ENCODE measurements at regions not wholly inside any gene's neighbourhood (a gene's known extent, or its start where the extent isn't known, plus 50 kb on each side); places are given as distances from the start of the nearest gene placed in this dataset.

- no peak overlapping the region for H3K9ac ChIP-seq (ENCODE audit: low read length)
- no peak overlapping the region for H3K27ac ChIP-seq (ENCODE audit: low read length)
- no peak for DNase-seq
- no peaks in the 10 kb centered on the region for H3K27me3 ChIP-seq (ENCODE audit: low read length)
- no peaks in the 10 kb centered on the region for H3K79me2 ChIP-seq (ENCODE audit: low read length)
- no peak overlapping the region for H3K4me3 ChIP-seq (ENCODE audit: low read length)
- H2AFZ ChIP-seq (ENCODE audit: low read length) = no peak overlapping the region
- H3K36me3 ChIP-seq (ENCODE audit: insufficient read depth, low read length) = no peaks in the 10 kb centered on the region
- H3K9me2 ChIP-seq (replicated peaks; ENCODE audit: insufficient read depth, low read length) = no peaks in the 10 kb centered on the region
- H3K4me2 ChIP-seq (ENCODE audit: low read depth, low read length, poor library complexity, severe bottlenecking) = no peak overlapping the region
- no peaks in the 10 kb centered on the region for H4K20me1 ChIP-seq (ENCODE audit: insufficient read depth, low read depth, low read length)
- no peaks in the 10 kb centered on the region for H3K9me3 ChIP-seq (ENCODE audit: low read length)
- H3K4me1 ChIP-seq (ENCODE audit: low read length) = no peaks in the 10 kb centered on the region; the same call in 1 of the 2 replicates
Observed at GRCh38 chr16:64589836-64590235, 532.0 kb downstream of the CDH11 start.

- Histone ChIP-seq H3K9me3 (ENCODE audit: low read length) (no peaks in the 10 kb centered on the region), H3K9ac (ENCODE audit: low read length) (no peak overlapping the region), H3K4me3 (ENCODE audit: low read length) (no peak overlapping the region), H4K20me1 (ENCODE audit: insufficient read depth, low read depth, low read length) (no peaks in the 10 kb centered on the region), H3K36me3 (ENCODE audit: insufficient read depth, low read length) (no peaks in the 10 kb centered on the region), H2AFZ (ENCODE audit: low read length) (peak overlapping the region; percentile 20; the same call in 1 of the 2 replicates), H3K4me2 (ENCODE audit: low read depth, low read length, poor library complexity, severe bottlenecking) (no peak overlapping the region), H3K79me2 (ENCODE audit: low read length) (no peaks in the 10 kb centered on the region), H3K27ac (ENCODE audit: low read length) (no peak overlapping the region), H3K27me3 (ENCODE audit: low read length) (no peaks in the 10 kb centered on the region), H3K9me2 (replicated peaks; ENCODE audit: insufficient read depth, low read length) (no peaks in the 10 kb centered on the region), H3K4me1 (ENCODE audit: low read length) (no peaks in the 10 kb centered on the region; the same call in 1 of the 2 replicates)
- DNase-seq = no peak
Observed at GRCh38 chr16:64586781-64587180, 535.1 kb downstream of the CDH11 start.

- Histone ChIP-seq H3K9me2 (replicated peaks; ENCODE audit: insufficient read depth, low read length) (no peaks in the 10 kb centered on the region), H3K36me3 (ENCODE audit: insufficient read depth, low read length) (no peaks in the 10 kb centered on the region), H3K27me3 (ENCODE audit: low read length) (no peaks in the 10 kb centered on the region), H3K9ac (ENCODE audit: low read length) (no peak overlapping the region), H3K9me3 (ENCODE audit: low read length) (no peaks in the 10 kb centered on the region), H3K4me2 (ENCODE audit: low read depth, low read length, poor library complexity, severe bottlenecking) (peak overlapping the region; percentile 36), H4K20me1 (ENCODE audit: insufficient read depth, low read depth, low read length) (no peaks in the 10 kb centered on the region), H3K27ac (ENCODE audit: low read length) (no peak overlapping the region), H2AFZ (ENCODE audit: low read length) (no peak overlapping the region), H3K4me3 (ENCODE audit: low read length) (no peak overlapping the region), H3K4me1 (ENCODE audit: low read length) (peaks cover 4% of the 10 kb centered on the region; the same call in 1 of the 2 replicates), H3K79me2 (ENCODE audit: low read length) (no peaks in the 10 kb centered on the region)
- no peak for DNase-seq
Observed at GRCh38 chr16:64585367-64585766, 536.5 kb downstream of the CDH11 start.

GRCh38 chr16:64580558-64580957, 541.3 kb downstream of the CDH11 start:
- Histone ChIP-seq H3K4me1 (ENCODE audit: low read length) (peaks cover 4% of the 10 kb centered on the region; the same call in 1 of the 2 replicates), H3K9me3 (ENCODE audit: low read length) (no peaks in the 10 kb centered on the region), H2AFZ (ENCODE audit: low read length) (no peak overlapping the region), H3K4me3 (ENCODE audit: low read length) (no peak overlapping the region), H3K27me3 (ENCODE audit: low read length) (no peaks in the 10 kb centered on the region), H3K79me2 (ENCODE audit: low read length) (no peaks in the 10 kb centered on the region), H3K9me2 (replicated peaks; ENCODE audit: insufficient read depth, low read length) (no peaks in the 10 kb centered on the region), H4K20me1 (ENCODE audit: insufficient read depth, low read depth, low read length) (no peaks in the 10 kb centered on the region), H3K27ac (ENCODE audit: low read length) (no peak overlapping the region), H3K36me3 (ENCODE audit: insufficient read depth, low read length) (no peaks in the 10 kb centered on the region), H3K9ac (ENCODE audit: low read length) (no peak overlapping the region), H3K4me2 (ENCODE audit: low read depth, low read length, poor library complexity, severe bottlenecking) (no peak overlapping the region)
- no peak for DNase-seq

GRCh38 chr16:64579712-64580111, 542.2 kb downstream of the CDH11 start:
- no peak overlapping the region for H3K4me2 ChIP-seq (ENCODE audit: low read depth, low read length, poor library complexity, severe bottlenecking)
- no peak for DNase-seq
- H3K36me3 ChIP-seq (ENCODE audit: insufficient read depth, low read length) = no peaks in the 10 kb centered on the region
- H4K20me1 ChIP-seq (ENCODE audit: insufficient read depth, low read depth, low read length) = no peaks in the 10 kb centered on the region
- no peak overlapping the region for H3K4me3 ChIP-seq (ENCODE audit: low read length)
- H3K9me2 ChIP-seq (replicated peaks; ENCODE audit: insufficient read depth, low read length) = no peaks in the 10 kb centered on the region
- no peaks in the 10 kb centered on the region for H3K9me3 ChIP-seq (ENCODE audit: low read length)
- H2AFZ ChIP-seq (ENCODE audit: low read length) = no peak overlapping the region
- peaks cover 4% of the 10 kb centered on the region; the same call in 1 of the 2 replicates for H3K4me1 ChIP-seq (ENCODE audit: low read length)
- no peak overlapping the region for H3K9ac ChIP-seq (ENCODE audit: low read length)
- no peaks in the 10 kb centered on the region for H3K27me3 ChIP-seq (ENCODE audit: low read length)
- H3K79me2 ChIP-seq (ENCODE audit: low read length) = no peaks in the 10 kb centered on the region
- H3K27ac ChIP-seq (ENCODE audit: low read length) = no peak overlapping the region

GRCh38 chr16:64545768-64546167, 576.1 kb downstream of the CDH11 start:
- H3K4me2 ChIP-seq (ENCODE audit: low read depth, low read length, poor library complexity, severe bottlenecking) = no peak overlapping the region
- H4K20me1 ChIP-seq (ENCODE audit: insufficient read depth, low read depth, low read length) = no peaks in the 10 kb centered on the region
- DNase-seq = no peak
- H3K36me3 ChIP-seq (ENCODE audit: insufficient read depth, low read length) = no peaks in the 10 kb centered on the region
- no peaks in the 10 kb centered on the region for H3K79me2 ChIP-seq (ENCODE audit: low read length)
- H3K4me3 ChIP-seq (ENCODE audit: low read length) = no peak overlapping the region
- H3K27ac ChIP-seq (ENCODE audit: low read length) = no peak overlapping the region
- no peak overlapping the region for H2AFZ ChIP-seq (ENCODE audit: low read length)
- no peaks in the 10 kb centered on the region for H3K9me3 ChIP-seq (ENCODE audit: low read length)
- H3K27me3 ChIP-seq (ENCODE audit: low read length) = no peaks in the 10 kb centered on the region
- no peak overlapping the region for H3K9ac ChIP-seq (ENCODE audit: low read length)
- peaks cover 17% of the 10 kb centered on the region for H3K4me1 ChIP-seq (ENCODE audit: low read length)
- H3K9me2 ChIP-seq (replicated peaks; ENCODE audit: insufficient read depth, low read length) = no peaks in the 10 kb centered on the region

GRCh38 chr16:64544859-64545258, 577.0 kb downstream of the CDH11 start:
- DNase-seq = peak; percentile 15
- H3K79me2 ChIP-seq (ENCODE audit: low read length) = no peaks in the 10 kb centered on the region
- H3K9me3 ChIP-seq (ENCODE audit: low read length) = no peaks in the 10 kb centered on the region
- H3K4me2 ChIP-seq (ENCODE audit: low read depth, low read length, poor library complexity, severe bottlenecking) = no peak overlapping the region
- no peak overlapping the region for H3K9ac ChIP-seq (ENCODE audit: low read length)
- H3K27ac ChIP-seq (ENCODE audit: low read length) = no peak overlapping the region
- no peak overlapping the region for H2AFZ ChIP-seq (ENCODE audit: low read length)
- no peaks in the 10 kb centered on the region for H3K27me3 ChIP-seq (ENCODE audit: low read length)
- H3K4me3 ChIP-seq (ENCODE audit: low read length) = no peak overlapping the region
- peaks cover 17% of the 10 kb centered on the region for H3K4me1 ChIP-seq (ENCODE audit: low read length)
- H4K20me1 ChIP-seq (ENCODE audit: insufficient read depth, low read depth, low read length) = no peaks in the 10 kb centered on the region
- no peaks in the 10 kb centered on the region for H3K9me2 ChIP-seq (replicated peaks; ENCODE audit: insufficient read depth, low read length)
- no peaks in the 10 kb centered on the region for H3K36me3 ChIP-seq (ENCODE audit: insufficient read depth, low read length)

GRCh38 chr16:64543441-64543840, 578.4 kb downstream of the CDH11 start:
- Histone ChIP-seq H3K9ac (ENCODE audit: low read length) (no peak overlapping the region), H3K27ac (ENCODE audit: low read length) (no peak overlapping the region), H3K36me3 (ENCODE audit: insufficient read depth, low read length) (no peaks in the 10 kb centered on the region), H3K4me2 (ENCODE audit: low read depth, low read length, poor library complexity, severe bottlenecking) (peak overlapping the region; percentile 29), H3K9me2 (replicated peaks; ENCODE audit: insufficient read depth, low read length) (no peaks in the 10 kb centered on the region), H3K4me3 (ENCODE audit: low read length) (no peak overlapping the region), H3K4me1 (ENCODE audit: low read length) (peaks cover 17% of the 10 kb centered on the region), H3K79me2 (ENCODE audit: low read length) (no peaks in the 10 kb centered on the region), H4K20me1 (ENCODE audit: insufficient read depth, low read depth, low read length) (no peaks in the 10 kb centered on the region), H3K27me3 (ENCODE audit: low read length) (no peaks in the 10 kb centered on the region), H2AFZ (ENCODE audit: low read length) (no peak overlapping the region), H3K9me3 (ENCODE audit: low read length) (no peaks in the 10 kb centered on the region)
- peak; percentile 52 for DNase-seq

- DNase-seq = no peak
- no peaks in the 10 kb centered on the region for H3K27me3 ChIP-seq (ENCODE audit: low read length)
- no peak overlapping the region for H3K9ac ChIP-seq (ENCODE audit: low read length)
- no peaks in the 10 kb centered on the region for H3K9me3 ChIP-seq (ENCODE audit: low read length)
- H3K4me2 ChIP-seq (ENCODE audit: low read depth, low read length, poor library complexity, severe bottlenecking) = no peak overlapping the region
- H3K27ac ChIP-seq (ENCODE audit: low read length) = no peak overlapping the region
- no peaks in the 10 kb centered on the region for H4K20me1 ChIP-seq (ENCODE audit: insufficient read depth, low read depth, low read length)
- H3K4me3 ChIP-seq (ENCODE audit: low read length) = no peak overlapping the region
- H3K9me2 ChIP-seq (replicated peaks; ENCODE audit: insufficient read depth, low read length) = no peaks in the 10 kb centered on the region
- H2AFZ ChIP-seq (ENCODE audit: low read length) = no peak overlapping the region
- H3K4me1 ChIP-seq (ENCODE audit: low read length) = peaks cover 17% of the 10 kb centered on the region
- H3K79me2 ChIP-seq (ENCODE audit: low read length) = no peaks in the 10 kb centered on the region
- H3K36me3 ChIP-seq (ENCODE audit: insufficient read depth, low read length) = no peaks in the 10 kb centered on the region
Observed at GRCh38 chr16:64543031-64543430, 578.8 kb downstream of the CDH11 start.

Measured in Karpas-422 (cell line).